Ovary (tissue), 7 donors: ENCODE measurements at regions not wholly inside any gene's neighbourhood (a gene's known extent, or its start where the extent isn't known, plus 50 kb on each side); places are given as distances from the start of the nearest gene placed in this dataset.

ENCODE experiments used
- DNase-seq, 5 donors: peaks; one replicate each; pipeline ENCODE4 v3.0.0-alpha.2; 2019 to 2020
- H3K27ac ChIP-seq, 2 donors: fragments of 200-600 bp; one replicate each; pipeline versions ENCODE4 v1.5.1 to v1.8.0; 2019 to 2022
- H3K27me3 ChIP-seq: fragments of 200-600 bp; one replicate; pipeline ENCODE4 v1.8.0; 2022
- H3K36me3 ChIP-seq: fragments of 200-600 bp; sonication (generic); one replicate; pipeline ENCODE4 v1.5.1; 2019
- H3K4me1 ChIP-seq: one replicate; pipeline ENCODE4 v1.8.1; 2013; ENCODE audit warnings: mild to moderate bottlenecking, moderate library complexity; ENCODE audit not compliant: insufficient read depth
- H3K4me3 ChIP-seq: fragments of 200-600 bp; sonication (generic); one replicate; pipeline ENCODE4 v1.5.1; 2017
- H3K9me3 ChIP-seq, 2 donors: fragments of 200-600 bp in 1 of 2; sonication (generic) in 1 of 2; one replicate each; pipeline versions ENCODE4 v1.5.1 to v1.8.1; 2013 to 2019; ENCODE audit warnings: mild to moderate bottlenecking in 1 of 2, moderate library complexity in 1 of 2
- CTCF ChIP-seq, 3 donors: fragments of 450-650 bp in 2 of 3; fragments of 200-600 bp in 1 of 3; IDR thresholded peaks; one replicate each; pipeline versions ENCODE4 v1.5.1 to v1.8.0; 2016 to 2022; ENCODE audit warnings: antibody characterized with exemption in 3 of 3, mild to moderate bottlenecking in 1 of 3
- EP300 ChIP-seq: sonication (generic); formaldehyde crosslinking; IDR thresholded peaks from one replicate; pipeline ENCODE4 v1.6.1; 2017; ENCODE audit warnings: antibody characterized with exemption
- POLR2A ChIP-seq: fragments of 450-650 bp; IDR thresholded peaks from one replicate; pipeline ENCODE4 v1.6.1; 2017; ENCODE audit warnings: antibody characterized with exemption, mild to moderate bottlenecking, moderate library complexity
- WGBS, 3 donors: extraction: QIAGEN DNeasy Blood & Tissue Kit in 1 of 3; methylation state at CpG; one replicate each; pipeline versions ENCODE4 v1.1.5 to v1.1.7; 2013 to 2017; 5-methylcytosine and 5-hydroxymethylcytosine counted together
- intact Hi-C, 4 donors: fragments of 100-400 bp; cut with DNase I; formaldehyde crosslinking; loops; one replicate each; pipeline versions ENCODE4 v1.11.0 to v1.15.1; 2022 to 2023
- donor health status: DM: no; HTN: no; CAD: no; lungs with moderate emphysema.
- donor health status: DM: no; HTN: no; CAD: no.
- donor health status: Bipolar disorder and iron deficiency.
- donor health status: DM: no; HTN: no; CAD: no.
- donor health status: DM: yes; HTN: yes; CAD: no.

DNA sequence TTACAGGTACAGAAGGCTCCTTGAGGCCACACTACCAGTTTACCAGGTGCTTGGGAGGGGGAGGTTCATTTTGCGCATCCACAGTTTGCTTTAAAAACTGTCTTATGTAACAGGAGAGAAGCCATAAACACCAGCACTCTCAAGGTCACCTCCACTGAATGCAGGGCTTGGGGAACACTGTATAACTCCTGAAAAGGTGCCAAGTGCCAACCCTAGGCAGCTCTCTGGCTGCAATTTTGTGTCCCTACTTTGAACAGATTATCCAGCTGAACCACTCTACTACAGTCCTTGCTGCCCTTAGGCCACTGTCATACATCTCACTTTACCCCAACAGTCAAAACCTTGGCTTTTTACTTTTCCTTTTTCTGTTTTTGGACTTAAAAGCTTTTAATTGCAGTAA lies 507.9 kb downstream of the SMARCA1 start:
- no peak for DNase-seq
- Histone ChIP-seq H3K27me3 (no peaks in the 10 kb centered on the region), H3K4me1 (no peaks in the 10 kb centered on the region), H3K4me3 (no peak overlapping the region), H3K9me3 (no peaks in the 10 kb centered on the region), H3K27ac (no peak overlapping the region), H3K36me3 (no peaks in the 10 kb centered on the region)
- WGBS, 3 donors, result 83 to 86% (median 85%) methylated on average over 1 of the region's 1 CpG
- intact Hi-C loops, result no loop called here
- TF ChIP-seq POLR2A, result no peak
- TF ChIP-seq EP300, result no peak
- TF ChIP-seq CTCF (IDR thresholded peaks at IDR 0.05), result no peak

GRCh38 chrX:129013574-129013973 lies 509.7 kb downstream of the SMARCA1 start:
- 56 to 74% (median 61%) methylated on average over 3 of the region's 3 CpGs for WGBS, 3 donors
- no peaks in the 10 kb centered on the region for H3K27me3 ChIP-seq
- TF ChIP-seq POLR2A, result no peak
- no peak for TF ChIP-seq CTCF (IDR thresholded peaks at IDR 0.05)
- TF ChIP-seq EP300, result no peak
- H3K9me3 ChIP-seq, result no peaks in the 10 kb centered on the region
- intact Hi-C loops, result no loop called here
- no peak for DNase-seq
- H3K4me3 ChIP-seq, result no peak overlapping the region
- no peaks in the 10 kb centered on the region for H3K36me3 ChIP-seq
- H3K4me1 ChIP-seq, result no peaks in the 10 kb centered on the region
- no peak overlapping the region for H3K27ac ChIP-seq

- DNase-seq, result no peak
- no peak overlapping the region for H3K4me3 ChIP-seq
- intact Hi-C loops, result no loop called here
- no peak overlapping the region for H3K27ac ChIP-seq
- no peaks in the 10 kb centered on the region for H3K9me3 ChIP-seq
- H3K36me3 ChIP-seq, result no peaks in the 10 kb centered on the region
- 19 to 26% (median 23%) methylated on average over 3 of the region's 3 CpGs for WGBS, 3 donors
- no peaks in the 10 kb centered on the region for H3K27me3 ChIP-seq
- H3K4me1 ChIP-seq, result no peaks in the 10 kb centered on the region
- TF ChIP-seq CTCF (IDR thresholded peaks at IDR 0.05) (no peak), EP300 (no peak), POLR2A (no peak)
Observed at GRCh38 chrX:129007631-129008030, 515.7 kb downstream of the SMARCA1 start.

DNA sequence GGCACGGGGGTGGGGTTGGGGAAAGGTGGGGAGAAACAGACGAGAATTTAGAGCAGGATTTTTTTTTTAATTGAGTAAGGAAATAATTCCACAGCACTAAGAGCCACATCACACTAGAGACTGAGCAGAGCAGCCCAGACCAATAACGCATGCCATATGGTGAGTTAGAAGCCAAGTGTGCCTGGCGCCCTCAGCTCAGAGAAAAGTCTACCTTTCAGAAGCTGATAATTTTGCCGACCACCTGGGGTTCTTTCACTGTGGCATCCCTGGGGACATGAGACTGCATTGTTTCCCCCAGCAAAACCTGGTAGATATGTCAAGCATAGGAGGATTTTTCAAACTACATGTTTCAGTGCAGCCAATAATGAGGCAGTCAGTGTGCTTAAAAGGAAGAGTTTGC lies 516.8 kb downstream of the SMARCA1 start:
- intact Hi-C loops, result no loop called here
- Histone ChIP-seq H3K9me3 (no peaks in the 10 kb centered on the region), H3K4me1 (no peaks in the 10 kb centered on the region), H3K36me3 (no peaks in the 10 kb centered on the region), H3K27ac (no peak overlapping the region), H3K4me3 (no peak overlapping the region), H3K27me3 (no peaks in the 10 kb centered on the region)
- TF ChIP-seq EP300 (no peak), POLR2A (no peak), CTCF (IDR thresholded peaks at IDR 0.05) (no peak)
- 27 to 42% (median 40%) methylated on average over 5 of the region's 5 CpGs for WGBS, 3 donors
- no peak for DNase-seq

GRCh38 chrX:129000797-129001196 lies 522.5 kb downstream of the SMARCA1 start:
- H3K4me3 ChIP-seq, result no peak overlapping the region
- TF ChIP-seq CTCF (IDR thresholded peaks at IDR 0.05), result no peak
- no peak for TF ChIP-seq EP300
- no peak for TF ChIP-seq POLR2A
- H3K9me3 ChIP-seq, result no peaks in the 10 kb centered on the region
- DNase-seq, result no peak
- intact Hi-C loops, result no loop called here
- no peaks in the 10 kb centered on the region for H3K36me3 ChIP-seq
- no peaks in the 10 kb centered on the region for H3K27me3 ChIP-seq
- no peak overlapping the region for H3K27ac ChIP-seq
- no peaks in the 10 kb centered on the region for H3K4me1 ChIP-seq
- 12 to 27% (median 25%) methylated on average over 1 of the region's 1 CpG for WGBS, 3 donors
